HEK293 (cell line): ENCODE measurements at regions not wholly inside any gene's neighbourhood (a gene's known extent, or its start where the extent isn't known, plus 50 kb on each side); places are given as distances from the start of the nearest gene placed in this dataset.

Source experiments
- CTCF ChIA-PET: fragments of 350-600 bp; formaldehyde crosslinking; extraction: SDS; loops from one replicate; lab custom pipeline; 2021; ENCODE audit warnings: antibody characterized with exemption; lab: Yijun Ruan, JAX
- POLR2A ChIA-PET: fragments of 300-600 bp; formaldehyde crosslinking; extraction: SDS; loops from one replicate; lab custom pipeline; 2020; ENCODE audit warnings: antibody characterized with exemption, inconsistent platforms; lab: Yijun Ruan, JAX
- H3K27ac ChIP-seq: fragments of 200-500 bp; sonication (Bioruptor generic); 2 replicates; pipeline ENCODE4 v1.5.1; 2014; ENCODE audit warnings: low read depth, low read length, control low read depth, inconsistent platforms; ENCODE audit errors: extremely low read depth
- H3K36me3 ChIP-seq, 2 experiments: fragments of 200-500 bp in 1 of 2; sonication (Bioruptor generic) in 1 of 2; 1 replicate in 1 of 2; 2 replicates in 1 of 2; pipeline ENCODE4 v1.5.1; 2014 to 2017; ENCODE audit warnings: inconsistent platforms in 2 of 2, low read length in 2 of 2; ENCODE audit not compliant: control insufficient read depth in 2 of 2, insufficient read depth in 1 of 2
- H3K4me1 ChIP-seq: fragments of 200-500 bp; sonication (Bioruptor generic); 2 replicates; pipeline ENCODE4 v1.5.1; 2014; ENCODE audit warnings: mild to moderate bottlenecking, low read length, inconsistent platforms; ENCODE audit not compliant: control insufficient read depth, insufficient read depth
- H3K4me3 ChIP-seq: 2 replicates; pipeline ENCODE4 v1.5.1; 2011; ENCODE audit warnings: low read depth, mild to moderate bottlenecking, control low read depth, low read length, moderate library complexity
- H3K9me3 ChIP-seq: fragments of 200-500 bp; sonication (Bioruptor generic); 2 replicates; pipeline ENCODE4 v1.5.1; 2014; ENCODE audit warnings: low read depth, low read length, inconsistent platforms; ENCODE audit not compliant: control insufficient read depth, insufficient read depth
- GFI1B ChIP-seq: fragments of 450-650 bp; formaldehyde crosslinking; IDR thresholded peaks from 2 replicates; pipeline ENCODE4 v1.5.1; 2016; ENCODE audit warnings: missing biosample characterization, missing genetic modification characterization
- KLF1 ChIP-seq: fragments of 450-650 bp; formaldehyde crosslinking; IDR thresholded peaks from 2 replicates; pipeline ENCODE4 v1.5.1; 2016; ENCODE audit warnings: missing biosample characterization, missing genetic modification characterization
- PRDM2 ChIP-seq: fragments of 450-650 bp; formaldehyde crosslinking; IDR thresholded peaks from 2 replicates; pipeline ENCODE4 v1.5.1; 2016; ENCODE audit warnings: missing biosample characterization, missing genetic modification characterization, borderline replicate concordance
- REPIN1 ChIP-seq: fragments of 450-650 bp; formaldehyde crosslinking; IDR thresholded peaks from 2 replicates; pipeline ENCODE4 v1.5.1; 2017; ENCODE audit warnings: missing biosample characterization, missing genetic modification characterization, low read depth
- YY1 ChIP-seq: fragments of 450-650 bp; formaldehyde crosslinking; IDR thresholded peaks from 2 replicates; pipeline ENCODE4 v1.5.1; 2018; ENCODE audit warnings: missing biosample characterization, missing genetic modification characterization
- ZNF140 ChIP-seq: fragments of 450-650 bp; formaldehyde crosslinking; IDR thresholded peaks from 2 replicates; pipeline ENCODE4 v1.5.1; 2016; ENCODE audit warnings: missing biosample characterization, missing genetic modification characterization
- ZNF146 ChIP-seq: fragments of 450-650 bp; formaldehyde crosslinking; IDR thresholded peaks from 2 replicates; pipeline ENCODE4 v1.5.1; 2016; ENCODE audit warnings: missing biosample characterization, missing genetic modification characterization
- ZNF175 ChIP-seq: fragments of 450-650 bp; formaldehyde crosslinking; IDR thresholded peaks from 2 replicates; pipeline ENCODE4 v1.5.1; 2016; ENCODE audit warnings: missing biosample characterization, missing genetic modification characterization
- ZNF362 ChIP-seq: fragments of 450-650 bp; formaldehyde crosslinking; IDR thresholded peaks from 2 replicates; pipeline ENCODE4 v1.5.1; 2016; ENCODE audit warnings: missing biosample characterization, missing genetic modification characterization
- ZNF398 ChIP-seq: fragments of 450-650 bp; formaldehyde crosslinking; IDR thresholded peaks from 2 replicates; pipeline ENCODE4 v1.5.1; 2017; ENCODE audit warnings: missing biosample characterization, missing genetic modification characterization
- ZNF629 ChIP-seq: fragments of 450-650 bp; formaldehyde crosslinking; IDR thresholded peaks from 2 replicates; pipeline ENCODE4 v1.5.1; 2017; ENCODE audit warnings: missing biosample characterization, missing genetic modification characterization
- ZNF704 ChIP-seq: fragments of 450-650 bp; formaldehyde crosslinking; IDR thresholded peaks from 2 replicates; pipeline ENCODE4 v1.5.1; 2016; ENCODE audit warnings: missing biosample characterization, missing genetic modification characterization
- ZNF76 ChIP-seq: fragments of 450-650 bp; formaldehyde crosslinking; IDR thresholded peaks from 2 replicates; pipeline ENCODE4; 2016; ENCODE audit warnings: low read depth, missing biosample characterization, missing genetic modification characterization, borderline replicate concordance
- ZNF776 ChIP-seq: fragments of 450-650 bp; formaldehyde crosslinking; IDR thresholded peaks from 2 replicates; pipeline ENCODE4 v1.5.0; 2017; ENCODE audit warnings: missing biosample characterization, missing genetic modification characterization, borderline replicate concordance
- ZNF777 ChIP-seq: fragments of 450-650 bp; formaldehyde crosslinking; IDR thresholded peaks from 2 replicates; pipeline ENCODE4 v1.5.1; 2017; ENCODE audit warnings: missing biosample characterization, missing genetic modification characterization, borderline replicate concordance
- TF ChIP-seq, protein P1 (sequence below): fragments of 450-650 bp; formaldehyde crosslinking; IDR thresholded peaks from 2 replicates; pipeline ENCODE4 v1.5.1; 2016; ENCODE audit warnings: missing biosample characterization, missing genetic modification characterization

GRCh38 chr1:147086129-147086528, 86.1 kb downstream of the PRKAB2 start:
- Histone ChIP-seq H3K36me3 (no peaks in the 10 kb centered on the region), H3K9me3 (no peaks in the 10 kb centered on the region), H3K4me3 (no peak overlapping the region), H3K27ac (no peak overlapping the region), H3K4me1 (no peaks in the 10 kb centered on the region)
- ChIA-PET POLR2A (no interaction called here), CTCF (no interaction called here)
- TF ChIP-seq ZNF704 (tag by site-specific recombination), result no peak
- TF ChIP-seq, protein P1, sequence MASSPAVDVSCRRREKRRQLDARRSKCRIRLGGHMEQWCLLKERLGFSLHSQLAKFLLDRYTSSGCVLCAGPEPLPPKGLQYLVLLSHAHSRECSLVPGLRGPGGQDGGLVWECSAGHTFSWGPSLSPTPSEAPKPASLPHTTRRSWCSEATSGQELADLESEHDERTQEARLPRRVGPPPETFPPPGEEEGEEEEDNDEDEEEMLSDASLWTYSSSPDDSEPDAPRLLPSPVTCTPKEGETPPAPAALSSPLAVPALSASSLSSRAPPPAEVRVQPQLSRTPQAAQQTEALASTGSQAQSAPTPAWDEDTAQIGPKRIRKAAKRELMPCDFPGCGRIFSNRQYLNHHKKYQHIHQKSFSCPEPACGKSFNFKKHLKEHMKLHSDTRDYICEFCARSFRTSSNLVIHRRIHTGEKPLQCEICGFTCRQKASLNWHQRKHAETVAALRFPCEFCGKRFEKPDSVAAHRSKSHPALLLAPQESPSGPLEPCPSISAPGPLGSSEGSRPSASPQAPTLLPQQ, result no peak
- TF ChIP-seq ZNF777 (tag by site-specific recombination), result no peak
- TF ChIP-seq YY1, result no peak
- TF ChIP-seq ZNF76 (tag by site-specific recombination), result no peak
- no peak for TF ChIP-seq KLF1 (tag by site-specific recombination)
- no peak for TF ChIP-seq PRDM2 (tag by site-specific recombination)
- no peak for TF ChIP-seq ZNF776
- no peak for TF ChIP-seq GFI1B (tag by site-specific recombination)
- no peak for TF ChIP-seq ZNF398 (tag by site-specific recombination)
- TF ChIP-seq ZNF175, result no peak
- TF ChIP-seq ZNF362, result no peak
- no peak for TF ChIP-seq ZNF140 (tag by site-specific recombination)
- TF ChIP-seq REPIN1 (tag by site-specific recombination), result no peak
- no peak for TF ChIP-seq ZNF629 (tag by site-specific recombination)
- no peak for TF ChIP-seq ZNF146
